H1 (cell line): ENCODE measurements at regions not wholly inside any gene's neighbourhood (a gene's known extent, or its start where the extent isn't known, plus 50 kb on each side); places are given as distances from the start of the nearest gene placed in this dataset.

Source experiments
- CTCF ChIA-PET: fragments of 300-600 bp; sonication (Branson Sonifier 250); formaldehyde crosslinking; loops from one replicate; lab custom pipeline; 2021; ENCODE audit not compliant: partially characterized antibody; lab: Charles Lee
- POLR2A ChIA-PET: fragments of 300-600 bp; sonication (Branson Sonifier 250); formaldehyde crosslinking; loops from one replicate; lab custom pipeline; 2021; ENCODE audit warnings: inconsistent platforms; ENCODE audit not compliant: partially characterized antibody; lab: Charles Lee
- DNase-seq, 2 experiments: peaks; one replicate each; pipeline versions ENCODE4 v3.0.0 to v3.0.0-alpha.2; 2010 to 2022; ENCODE audit warnings: low spot score in 2 of 2, low read depth in 1 of 2, mixed read lengths in 1 of 2
- FAIRE-seq: peaks from 2 replicates; lab custom pipeline; 2011; peaks lifted over from hg19 to GRCh38; lab: Jason Lieb, UNC
- H2AFZ ChIP-seq: 2 replicates; pipeline ENCODE4 v1.8.1; 2012; ENCODE audit warnings: low read length, inconsistent platforms
- H2AK5ac ChIP-seq: 2 replicates; pipeline ENCODE4 v1.6.1; 2013; ENCODE audit warnings: low read depth, low read length
- H2BK120ac ChIP-seq: replicated peaks from 2 replicates; pipeline ENCODE3; 2013; ENCODE audit warnings: low read depth, low read length, inconsistent platforms
- H2BK12ac ChIP-seq: 2 replicates; pipeline ENCODE4 v1.6.1; 2013; ENCODE audit warnings: low read depth, low read length
- H2BK15ac ChIP-seq: 2 replicates; pipeline ENCODE4 v1.6.1; 2013; ENCODE audit warnings: low read length
- H2BK20ac ChIP-seq: 2 replicates; pipeline ENCODE4 v1.6.1; 2013; ENCODE audit warnings: low read length
- H2BK5ac ChIP-seq: 2 replicates; pipeline ENCODE4 v1.6.1; 2013; ENCODE audit warnings: low read depth, low read length
- H3K14ac ChIP-seq: 2 replicates; pipeline ENCODE4 v1.6.1; 2013; ENCODE audit warnings: inconsistent platforms; ENCODE audit not compliant: insufficient read length
- H3K18ac ChIP-seq: 2 replicates; pipeline ENCODE4 v1.6.1; 2013; ENCODE audit warnings: low read length; ENCODE audit errors: extremely low read depth
- H3K23ac ChIP-seq: 2 replicates; pipeline ENCODE4 v1.6.1; 2013; ENCODE audit warnings: inconsistent platforms; ENCODE audit not compliant: insufficient read length
- H3K23me2 ChIP-seq: 2 replicates; pipeline ENCODE4 v1.6.1; 2013; ENCODE audit warnings: low read depth, low read length
- H3K27ac ChIP-seq: 2 replicates; pipeline ENCODE4 v1.6.1; 2011; ENCODE audit warnings: low read depth, low read length, inconsistent platforms
- H3K27me3 ChIP-seq, 4 experiments: replicated peaks in 1 of 4; 1 replicate in 1 of 4; 2 replicates in 3 of 4; pipeline versions ENCODE4 v1.6.1 to v1.8.1; 2011 to 2013; ENCODE audit warnings: low read length in 3 of 4, mild to moderate bottlenecking in 3 of 4, inconsistent platforms in 2 of 4, mixed read lengths in 2 of 4, moderate library complexity in 1 of 4; ENCODE audit not compliant: control insufficient read depth in 3 of 4, insufficient read depth in 3 of 4; ENCODE audit errors: extremely low read depth in 1 of 4
- H3K36me3 ChIP-seq, 4 experiments: 2 replicates each; pipeline versions ENCODE4 v1.6.1 to v1.8.1; 2011 to 2013; ENCODE audit warnings: mild to moderate bottlenecking in 4 of 4, low read length in 3 of 4, moderate library complexity in 2 of 4, control low read depth in 1 of 4, inconsistent platforms in 1 of 4; ENCODE audit not compliant: insufficient read depth in 4 of 4, control insufficient read depth in 2 of 4
- H3K4ac ChIP-seq: replicated peaks from 2 replicates; pipeline ENCODE3; 2013; ENCODE audit warnings: low read length, low read depth, mixed read lengths, inconsistent platforms; ENCODE audit not compliant: insufficient read length
- H3K4me1 ChIP-seq, 4 experiments: replicated peaks in 1 of 4; 1 replicate in 1 of 4; 2 replicates in 3 of 4; pipeline versions ENCODE4 v1.6.1 to v1.8.1; 2011 to 2013; ENCODE audit warnings: low read length in 3 of 4, inconsistent platforms in 2 of 4, mixed read lengths in 1 of 4; ENCODE audit not compliant: insufficient read depth in 4 of 4, control insufficient read depth in 3 of 4
- H3K4me2 ChIP-seq, 2 experiments: 2 replicates each; pipeline versions ENCODE4 v1.6.1 to v1.8.1; 2011 to 2013; ENCODE audit warnings: low read depth in 2 of 2, low read length in 2 of 2, control low read depth in 1 of 2, inconsistent platforms in 1 of 2, mild to moderate bottlenecking in 1 of 2; ENCODE audit not compliant: insufficient read depth in 1 of 2
- H3K4me3 ChIP-seq, 4 experiments: fragments of 200-600, 300-600 bp in 1 of 4; sonication (generic), shearing (Covaris generic), sonication (Bioruptor Twin) in 1 of 4; 2 replicates each; pipeline versions ENCODE4 v1.5.1 to v1.8.1; 2011 to 2016; ENCODE audit warnings: low read length in 4 of 4, low read depth in 3 of 4, control low read depth in 2 of 4, inconsistent platforms in 2 of 4, mild to moderate bottlenecking in 2 of 4, mixed read lengths in 1 of 4, moderate library complexity in 1 of 4; ENCODE audit not compliant: insufficient read depth in 2 of 4; ENCODE audit errors: extremely low read depth in 1 of 4
- H3K56ac ChIP-seq: replicated peaks from 2 replicates; pipeline ENCODE3; 2013; ENCODE audit warnings: low read depth, mild to moderate bottlenecking, mixed read lengths, low read length, inconsistent platforms; ENCODE audit not compliant: insufficient read length
- H3K79me1 ChIP-seq: 2 replicates; pipeline ENCODE4 v1.6.1; 2013; ENCODE audit warnings: low read depth, low read length, control low read depth
- H3K79me2 ChIP-seq, 2 experiments: 2 replicates each; pipeline versions ENCODE4 v1.6.1 to v1.8.1; 2012 to 2013; ENCODE audit warnings: low read length in 2 of 2, mild to moderate bottlenecking in 2 of 2, inconsistent platforms in 1 of 2; ENCODE audit not compliant: insufficient read depth in 2 of 2, control insufficient read depth in 1 of 2
- H3K9ac ChIP-seq, 4 experiments: replicated peaks in 1 of 4; 1 replicate in 1 of 4; 2 replicates in 3 of 4; pipeline versions ENCODE4 v1.6.1 to v1.8.1; 2011 to 2013; ENCODE audit warnings: low read depth in 3 of 4, low read length in 3 of 4, control low read depth in 2 of 4, mild to moderate bottlenecking in 2 of 4, moderate library complexity in 2 of 4, inconsistent platforms in 1 of 4; ENCODE audit errors: extremely low read depth in 1 of 4
- H3K9me3 ChIP-seq, 2 experiments: 2 replicates each; pipeline versions ENCODE4 v1.6.1 to v1.8.1; 2012 to 2013; ENCODE audit warnings: mild to moderate bottlenecking in 2 of 2, moderate library complexity in 2 of 2, control low read depth in 1 of 2, inconsistent platforms in 1 of 2, low read depth in 1 of 2, low read length in 1 of 2, mixed read lengths in 1 of 2; ENCODE audit not compliant: insufficient read depth in 2 of 2
- H4K20me1 ChIP-seq, 2 experiments: replicated peaks in 1 of 2; 2 replicates each; pipeline versions ENCODE3 to v1.8.1; 2011 to 2013; ENCODE audit warnings: inconsistent platforms in 2 of 2, low read length in 2 of 2, mild to moderate bottlenecking in 1 of 2; ENCODE audit not compliant: insufficient read depth in 2 of 2, control insufficient read depth in 1 of 2
- H4K5ac ChIP-seq: 2 replicates; pipeline ENCODE4 v1.6.1; 2013; ENCODE audit warnings: low read length, low read depth, mixed read lengths, inconsistent platforms; ENCODE audit not compliant: insufficient read length
- H4K8ac ChIP-seq: 2 replicates; pipeline ENCODE4 v1.8.0; 2013; ENCODE audit warnings: mild to moderate bottlenecking, moderate library complexity, low read length, inconsistent platforms; ENCODE audit not compliant: insufficient read depth; ENCODE audit errors: extremely low read depth
- H4K91ac ChIP-seq: replicated peaks from 2 replicates; pipeline ENCODE3; 2013; ENCODE audit warnings: low read length, mixed read lengths, inconsistent platforms; ENCODE audit not compliant: insufficient read length
- CBX5 ChIP-seq: fragments of 300-800, 300-1000 bp; sonication (generic); IDR thresholded peaks from 2 replicates; pipeline ENCODE4 v1.7.1; 2016; ENCODE audit warnings: antibody characterized with exemption, low read length, low read depth
- RNF2 ChIP-seq: fragments of 200-900, 300-1000 bp; sonication (generic); IDR thresholded peaks from 2 replicates; pipeline ENCODE4 v1.7.1; 2016; ENCODE audit warnings: borderline replicate concordance, low read depth, mild to moderate bottlenecking, antibody characterized with exemption, low read length; ENCODE audit not compliant: poor library complexity, severe bottlenecking; ENCODE audit errors: missing control alignments
- SIRT6 ChIP-seq: IDR thresholded peaks from one replicate; pipeline ENCODE4 v1.7.1; 2012; ENCODE audit warnings: low read length, inconsistent platforms
- SIX5 ChIP-seq: IDR thresholded peaks from 2 replicates; pipeline ENCODE4 v1.6.1; 2011; ENCODE audit warnings: mild to moderate bottlenecking, low read depth, low read length
- SP2 ChIP-seq: IDR thresholded peaks from 2 replicates; pipeline ENCODE4 v1.6.1; 2012; ENCODE audit warnings: mild to moderate bottlenecking, low read length, inconsistent platforms
- TBP ChIP-seq: IDR thresholded peaks from 2 replicates; pipeline ENCODE4 v1.6.1; 2011; ENCODE audit warnings: low read depth, low read length, improper control_type of control experiment
- USF2 ChIP-seq: IDR thresholded peaks from 2 replicates; pipeline ENCODE4 v1.6.1; 2011; ENCODE audit warnings: low read length, improper control_type of control experiment

GRCh38 chr7:116422683-116423082, 76.9 kb upstream of the CAV2 start:
- H3K4ac ChIP-seq = no peak overlapping the region
- no peak overlapping the region for H2AK5ac ChIP-seq
- no peak overlapping the region for H4K8ac ChIP-seq
- no peak overlapping the region for H3K14ac ChIP-seq
- no peaks in the 10 kb centered on the region for H3K27me3 ChIP-seq
- H2AFZ ChIP-seq = no peak overlapping the region
- no peak overlapping the region for H4K91ac ChIP-seq
- H3K4me3 ChIP-seq = no peak overlapping the region
- no peak overlapping the region for H3K4me2 ChIP-seq
- H3K23me2 ChIP-seq = peaks cover 2% of the 10 kb centered on the region; the same call in 1 of the 2 replicates
- H3K18ac ChIP-seq = no peak overlapping the region
- no peak overlapping the region for H3K23ac ChIP-seq
- H3K9me3 ChIP-seq = no peaks in the 10 kb centered on the region
- no peak overlapping the region for H2BK12ac ChIP-seq
- H3K4me1 ChIP-seq = peaks cover 0 to 2% (median 0%) of the 10 kb centered on the region in 4 experiments; a peak in 3 of 7 replicates
- TF ChIP-seq SP2 (no peak), SIRT6 (no peak), TBP (no peak), SIX5 (no peak), USF2 (no peak), RNF2 (no peak), CBX5 (no peak)
- H3K9ac ChIP-seq = no peak overlapping the region
- no peaks in the 10 kb centered on the region for H4K20me1 ChIP-seq
- H2BK15ac ChIP-seq = no peak overlapping the region
- no peak overlapping the region for H2BK20ac ChIP-seq
- ChIA-PET POLR2A (no interaction called here), CTCF (interaction anchor here (0.7 to 1.4 kb wide), 4 partner anchors 11 to 92 kb away, joined by 3 read pairs; no protein-coding TSS in a partner anchor)
- no peaks in the 10 kb centered on the region for H3K36me3 ChIP-seq
- no peak overlapping the region for H2BK5ac ChIP-seq
- H3K79me1 ChIP-seq = no peaks in the 10 kb centered on the region
- H3K56ac ChIP-seq = no peak overlapping the region
- H4K5ac ChIP-seq = no peak overlapping the region
- FAIRE-seq (no peak), DNase-seq (no peak)
- no peak overlapping the region for H3K27ac ChIP-seq
- H3K79me2 ChIP-seq = no peaks in the 10 kb centered on the region
- H2BK120ac ChIP-seq = no peak overlapping the region
